HCT116 (cell line): ENCODE measurements at regions not wholly inside any gene's neighbourhood (a gene's known extent, or its start where the extent isn't known, plus 50 kb on each side); places are given as distances from the start of the nearest gene placed in this dataset.
"Not testable (repeated sequence)": the region's sequence is repeated elsewhere in the genome, so short reads cannot be mapped to it uniquely, and the experiment has no call there.

Source experiments
- ATAC-seq: fragments of 200-7000 bp; cut with Tn5 transposase; 2 replicates; pipeline ENCODE4 v1.9.1; 2020; ENCODE audit warnings: mild to moderate bottlenecking, moderate library complexity
- BruUV-seq: library from RNA; stranded (reverse); fragments of 400-500 nt; replicated peaks from 2 replicates; lab custom pipeline; 2021; lab: Mats Ljungman, UMichigan
- CTCF ChIA-PET: fragments of 300-600 bp; sonication (Branson Sonifier 250); formaldehyde crosslinking; loops from one replicate; lab custom pipeline; 2021; ENCODE audit warnings: antibody characterized with exemption; lab: Charles Lee
- POLR2A ChIA-PET: fragments of 300-600, 350-600 bp; sonication (Branson Sonifier 250); formaldehyde crosslinking; loops from one replicate; lab custom pipeline; 2021; ENCODE audit warnings: antibody characterized with exemption; lab: Charles Lee
- RAD21 ChIA-PET, 2 experiments: fragments of 300-600 bp; sonication (Branson Sonifier 250); formaldehyde crosslinking; loops; one replicate each; lab custom pipeline; 2023; ENCODE audit warnings: low total read pairs in 2 of 2; ENCODE audit not compliant: uncharacterized antibody in 2 of 2, unreplicated experiment in 2 of 2, low non-redundant PET in 1 of 2; lab: Charles Lee
- DNase-seq: peaks from one replicate; pipeline ENCODE4 v3.0.0-alpha.2; 2010; ENCODE audit warnings: low read depth, low spot score
- H2AFZ ChIP-seq: fragments of 200-600 bp; shearing (Covaris generic), sonication (generic); 2 replicates; pipeline ENCODE4 v1.6.1; 2017; ENCODE audit warnings: low read depth, mixed run types, mixed read lengths, antibody characterized with exemption, low read length; ENCODE audit not compliant: poor library complexity, severe bottlenecking
- H3K27ac ChIP-seq: 2 replicates; pipeline ENCODE4 v1.5.1; 2012; ENCODE audit warnings: low read depth, low read length
- H3K27me3 ChIP-seq: fragments of 200-600 bp; sonication (generic); 2 replicates; pipeline ENCODE4 v1.6.1; 2016; ENCODE audit warnings: mixed run types, low read length, mixed read lengths; ENCODE audit not compliant: insufficient read depth
- H3K36me3 ChIP-seq, 2 experiments: fragments of 200-500 bp in 1 of 2; fragments of 200-600 bp in 1 of 2; sonication (Bioruptor generic) in 1 of 2; sonication (generic) in 1 of 2; 2 replicates each; pipeline versions ENCODE4 v1.5.1 to v1.6.1; 2014 to 2016; ENCODE audit warnings: low read length in 2 of 2, inconsistent platforms in 1 of 2, mixed read lengths in 1 of 2, mixed run types in 1 of 2; ENCODE audit not compliant: insufficient read depth in 2 of 2, control insufficient read depth in 1 of 2
- H3K4me1 ChIP-seq, 2 experiments: fragments of 200-600 bp in 1 of 2; sonication (generic) in 1 of 2; 2 replicates each; pipeline versions ENCODE4 v1.5.1 to v1.6.1; 2012 to 2017; ENCODE audit warnings: low read length in 2 of 2, inconsistent platforms in 1 of 2, mild to moderate bottlenecking in 1 of 2, mixed read lengths in 1 of 2, mixed run types in 1 of 2, moderate library complexity in 1 of 2; ENCODE audit not compliant: insufficient read depth in 2 of 2, control insufficient read depth in 1 of 2
- H3K4me2 ChIP-seq: fragments of 200-600 bp; sonication (generic); 2 replicates; pipeline ENCODE4 v1.6.1; 2017; ENCODE audit warnings: mixed run types, low read length, mixed read lengths
- H3K4me3 ChIP-seq, 2 experiments: fragments of 200-600 bp in 1 of 2; sonication (generic) in 1 of 2; replicated peaks in 1 of 2; 2 replicates each; pipeline ENCODE4 v1.5.1; 2011 to 2016; ENCODE audit warnings: low read length in 2 of 2, control low read depth in 1 of 2, low read depth in 1 of 2, mild to moderate bottlenecking in 1 of 2, mixed read lengths in 1 of 2, mixed run types in 1 of 2
- H3K79me2 ChIP-seq: fragments of 200-600 bp; sonication (generic); 2 replicates; pipeline ENCODE4 v1.6.1; 2017; ENCODE audit warnings: mild to moderate bottlenecking, mixed run types, low read length, moderate library complexity, mixed read lengths; ENCODE audit not compliant: insufficient read depth
- H3K9ac ChIP-seq: fragments of 200-600 bp; sonication (generic); 2 replicates; pipeline ENCODE4 v1.6.1; 2016; ENCODE audit warnings: low read length, mixed read lengths
- H3K9me2 ChIP-seq: fragments of 200-600 bp; sonication (generic), shearing (Covaris generic); 2 replicates; pipeline ENCODE4 v1.6.1; 2017; ENCODE audit warnings: mixed run types, mild to moderate bottlenecking, moderate library complexity; ENCODE audit not compliant: insufficient read depth
- H3K9me3 ChIP-seq, 2 experiments: fragments of 200-500 bp in 1 of 2; fragments of 200-600 bp in 1 of 2; sonication (Bioruptor generic) in 1 of 2; sonication (generic) in 1 of 2; 2 replicates each; pipeline ENCODE4 v1.6.1; 2014 to 2017; ENCODE audit warnings: low read length in 2 of 2, mixed read lengths in 2 of 2, inconsistent platforms in 1 of 2, low read depth in 1 of 2, mild to moderate bottlenecking in 1 of 2, mixed run types in 1 of 2, moderate library complexity in 1 of 2; ENCODE audit not compliant: control insufficient read depth in 1 of 2, insufficient read depth in 1 of 2
- H4K20me1 ChIP-seq: fragments of 200-600 bp; sonication (generic), shearing (Covaris generic); 2 replicates; pipeline ENCODE4 v1.6.1; 2017; ENCODE audit warnings: mixed run types, mild to moderate bottlenecking, moderate library complexity; ENCODE audit not compliant: insufficient read depth
- CBX3 ChIP-seq: IDR thresholded peaks from 2 replicates; pipeline ENCODE4 v1.6.1; 2012; ENCODE audit warnings: low read depth
- CEBPB ChIP-seq: IDR thresholded peaks from 2 replicates; pipeline ENCODE4 v1.6.1; 2012; ENCODE audit warnings: low read depth
- ELF1 ChIP-seq: IDR thresholded peaks from 2 replicates; pipeline ENCODE4 v1.6.1; 2012; ENCODE audit warnings: low read depth, borderline replicate concordance
- EZH2 ChIP-seq: fragments of 200-600 bp; sonication (generic); IDR thresholded peaks from 2 replicates; pipeline ENCODE4 v1.6.1; 2017; ENCODE audit warnings: antibody characterized with exemption, mixed run types
- EZH2phosphoT487 ChIP-seq: fragments of 200-600 bp; IDR thresholded peaks from 2 replicates; pipeline ENCODE4 v1.6.1; 2018; ENCODE audit warnings: antibody characterized with exemption, borderline replicate concordance
- FOSL1 ChIP-seq: IDR thresholded peaks from 2 replicates; pipeline ENCODE4 v1.6.1; 2012; ENCODE audit warnings: low read depth
- JUND ChIP-seq: IDR thresholded peaks from 2 replicates; pipeline ENCODE4 v1.6.1; 2012
- POLR2A ChIP-seq: IDR thresholded peaks from 2 replicates; pipeline ENCODE4 v1.7.0; 2011; ENCODE audit warnings: borderline replicate concordance; ENCODE audit not compliant: insufficient read depth, insufficient read length; ENCODE audit errors: extremely low read depth
- SIN3A ChIP-seq: IDR thresholded peaks from 2 replicates; pipeline ENCODE4 v1.6.1; 2012; ENCODE audit warnings: low read depth
- SRF ChIP-seq: IDR thresholded peaks from 2 replicates; pipeline ENCODE4 v1.6.1; 2012; ENCODE audit warnings: low read depth
- TCF7L2 ChIP-seq: IDR thresholded peaks from 2 replicates; pipeline ENCODE4 v1.7.0; 2011; ENCODE audit warnings: borderline replicate concordance, inconsistent platforms; ENCODE audit not compliant: insufficient read depth, insufficient read length; ENCODE audit errors: extremely low read depth
- ZBTB33 ChIP-seq: IDR thresholded peaks from 2 replicates; pipeline ENCODE4 v1.6.1; 2011; ENCODE audit warnings: mild to moderate bottlenecking, low read length, moderate library complexity; ENCODE audit not compliant: insufficient replicate concordance; ENCODE audit errors: extremely low read depth
- intact Hi-C: fragments of 100-400 bp; cut with micrococcal nuclease; formaldehyde crosslinking; loops from 2 replicates; pipeline ENCODE4 v1.10.0; 2022
- TF ChIP-seq, protein P1 (sequence below): IDR thresholded peaks from 2 replicates; pipeline ENCODE4 v1.6.1; 2012; ENCODE audit warnings: low read depth

DNA sequence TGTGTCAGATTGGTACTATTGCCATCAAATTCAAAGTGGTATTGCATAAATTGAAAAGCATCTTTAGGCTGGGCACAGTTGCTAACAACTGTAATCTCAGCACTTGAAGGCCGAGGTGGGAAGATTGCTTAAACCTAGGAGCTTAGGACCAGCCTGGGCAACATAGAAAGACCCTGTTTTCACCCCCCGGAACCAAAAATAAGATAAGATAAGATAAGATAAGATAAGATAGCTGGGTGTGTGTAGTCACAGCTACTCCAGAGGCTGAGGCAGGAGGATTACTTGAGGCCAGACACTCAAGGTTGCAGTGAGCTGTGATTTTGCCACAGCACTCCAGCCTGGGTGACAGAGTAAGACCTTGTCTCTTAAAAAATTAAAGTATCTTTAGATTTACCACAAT is 297.9 kb upstream of the SEMA6A start:
- no peaks in the 10 kb centered on the region for H3K9me2 ChIP-seq
- H3K4me2 ChIP-seq = no peak overlapping the region
- no TSS peak for BruUV-seq
- no peaks in the 10 kb centered on the region for H4K20me1 ChIP-seq
- no peak for TF ChIP-seq CBX3
- TF ChIP-seq SRF = no peak
- TF ChIP-seq ZBTB33 = no peak
- TF ChIP-seq ELF1 = no peak
- TF ChIP-seq TCF7L2 = no peak
- TF ChIP-seq EZH2 = no peak
- no peak for TF ChIP-seq JUND
- no peak for TF ChIP-seq EZH2phosphoT487
- no peak for TF ChIP-seq SIN3A
- no peak for TF ChIP-seq POLR2A
- no peak for TF ChIP-seq FOSL1
- no peak for TF ChIP-seq CEBPB
- TF ChIP-seq, protein P1, sequence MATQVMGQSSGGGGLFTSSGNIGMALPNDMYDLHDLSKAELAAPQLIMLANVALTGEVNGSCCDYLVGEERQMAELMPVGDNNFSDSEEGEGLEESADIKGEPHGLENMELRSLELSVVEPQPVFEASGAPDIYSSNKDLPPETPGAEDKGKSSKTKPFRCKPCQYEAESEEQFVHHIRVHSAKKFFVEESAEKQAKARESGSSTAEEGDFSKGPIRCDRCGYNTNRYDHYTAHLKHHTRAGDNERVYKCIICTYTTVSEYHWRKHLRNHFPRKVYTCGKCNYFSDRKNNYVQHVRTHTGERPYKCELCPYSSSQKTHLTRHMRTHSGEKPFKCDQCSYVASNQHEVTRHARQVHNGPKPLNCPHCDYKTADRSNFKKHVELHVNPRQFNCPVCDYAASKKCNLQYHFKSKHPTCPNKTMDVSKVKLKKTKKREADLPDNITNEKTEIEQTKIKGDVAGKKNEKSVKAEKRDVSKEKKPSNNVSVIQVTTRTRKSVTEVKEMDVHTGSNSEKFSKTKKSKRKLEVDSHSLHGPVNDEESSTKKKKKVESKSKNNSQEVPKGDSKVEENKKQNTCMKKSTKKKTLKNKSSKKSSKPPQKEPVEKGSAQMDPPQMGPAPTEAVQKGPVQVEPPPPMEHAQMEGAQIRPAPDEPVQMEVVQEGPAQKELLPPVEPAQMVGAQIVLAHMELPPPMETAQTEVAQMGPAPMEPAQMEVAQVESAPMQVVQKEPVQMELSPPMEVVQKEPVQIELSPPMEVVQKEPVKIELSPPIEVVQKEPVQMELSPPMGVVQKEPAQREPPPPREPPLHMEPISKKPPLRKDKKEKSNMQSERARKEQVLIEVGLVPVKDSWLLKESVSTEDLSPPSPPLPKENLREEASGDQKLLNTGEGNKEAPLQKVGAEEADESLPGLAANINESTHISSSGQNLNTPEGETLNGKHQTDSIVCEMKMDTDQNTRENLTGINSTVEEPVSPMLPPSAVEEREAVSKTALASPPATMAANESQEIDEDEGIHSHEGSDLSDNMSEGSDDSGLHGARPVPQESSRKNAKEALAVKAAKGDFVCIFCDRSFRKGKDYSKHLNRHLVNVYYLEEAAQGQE = no peak
- no peak overlapping the region for H2AFZ ChIP-seq
- H3K4me3 ChIP-seq = no peak overlapping the region
- ChIA-PET POLR2A (no interaction called here), CTCF (no interaction called here), RAD21 (no interaction called here)
- no peak overlapping the region for H3K9ac ChIP-seq
- intact Hi-C loops = no loop called here
- no peak for ATAC-seq
- H3K27ac ChIP-seq = no peak overlapping the region
- H3K9me3 ChIP-seq = no peaks in the 10 kb centered on the region
- no peak for DNase-seq
- H3K27me3 ChIP-seq = no peaks in the 10 kb centered on the region
- no peaks in the 10 kb centered on the region for H3K36me3 ChIP-seq
- peaks cover 0 to 12% of the 10 kb centered on the region in 2 experiments; a peak in 2 of 4 replicates for H3K4me1 ChIP-seq
- no peaks in the 10 kb centered on the region for H3K79me2 ChIP-seq

- RAD21 ChIA-PET = not testable (repeated sequence)
Observed at GRCh38 chr5:116867825-116868224, 293.2 kb upstream of the SEMA6A start.

More at GRCh38 chr5:116867825-116868224, 293.2 kb upstream of the SEMA6A start:
- H3K27ac ChIP-seq, DNase-seq, POLR2A ChIA-PET, H3K27me3 ChIP-seq, H3K9me2 ChIP-seq, ATAC-seq, H3K4me3 ChIP-seq, H3K79me2 ChIP-seq, H3K4me1 ChIP-seq, H2AFZ ChIP-seq, CTCF ChIA-PET, H4K20me1 ChIP-seq, H3K4me2 ChIP-seq, BruUV-seq, H3K36me3 ChIP-seq, H3K9ac ChIP-seq, intact Hi-C loops, H3K9me3 ChIP-seq: not testable (repeated sequence)
